Cardiac muscle cell (in vitro differentiated cells and primary cell): ENCODE measurements at regions not wholly inside any gene's neighbourhood (a gene's known extent, or its start where the extent isn't known, plus 50 kb on each side); places are given as distances from the start of the nearest gene placed in this dataset.

Experiments
- DNase-seq, 2 donors: peaks; one replicate each; pipeline versions ENCODE4 v3.0.0 to v3.0.0-alpha.2; 2010 to 2017; ENCODE audit warnings: low read depth in 1 of 2, low spot score in 1 of 2
- H3K27ac ChIP-seq: fragments of 200-600 bp; sonication (generic); 2 replicates; pipeline ENCODE4 v1.5.1; 2016
- H3K27me3 ChIP-seq: fragments of 200-600 bp; sonication (generic); 2 replicates; pipeline ENCODE4 v1.6.0; 2016; ENCODE audit warnings: control low read depth
- H3K36me3 ChIP-seq: fragments of 200-600 bp; sonication (generic); 2 replicates; pipeline ENCODE4 v1.5.1; 2016; ENCODE audit warnings: control low read depth
- H3K4me1 ChIP-seq: fragments of 200-600 bp; sonication (generic); 2 replicates; pipeline ENCODE4 v1.8.1; 2017; ENCODE audit warnings: low read depth, mild to moderate bottlenecking, mixed run types
- H3K4me3 ChIP-seq: fragments of 200-600 bp; sonication (generic); 2 replicates; pipeline ENCODE4 v1.5.1; 2016; ENCODE audit warnings: mild to moderate bottlenecking
- H3K9me3 ChIP-seq: fragments of 200-600 bp; sonication (generic); 2 replicates; pipeline ENCODE4 v1.5.1; 2017; ENCODE audit warnings: low read depth, mild to moderate bottlenecking, control low read depth
- CTCF ChIP-seq: IDR thresholded peaks from 2 replicates; pipeline ENCODE4 v1.5.1; 2012; ENCODE audit warnings: low read depth, mild to moderate bottlenecking, low read length

DNA sequence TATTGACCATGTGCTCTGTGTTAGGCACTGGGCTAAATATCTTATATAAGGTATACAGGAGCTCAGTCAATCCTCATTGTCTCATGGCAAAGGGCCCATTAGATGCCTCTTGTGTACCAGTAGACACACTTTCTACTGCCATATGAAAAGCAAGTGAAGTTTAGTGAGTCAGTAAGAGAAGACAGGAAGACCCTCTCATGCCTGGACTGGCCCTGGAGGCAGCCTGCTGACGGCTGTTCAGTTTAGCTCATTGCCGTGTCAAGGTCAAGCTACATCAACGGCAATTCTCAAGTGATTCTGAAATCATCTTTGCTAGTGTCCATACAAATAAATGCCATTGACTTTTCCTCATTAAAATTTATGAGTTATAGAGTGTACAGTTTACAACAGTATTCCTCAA is 237.9 kb downstream of the IRX1 start:
- no peaks in the 10 kb centered on the region for H3K9me3 ChIP-seq
- no peak for TF ChIP-seq CTCF
- H3K27me3 ChIP-seq, result no peaks in the 10 kb centered on the region
- no peak overlapping the region for H3K4me3 ChIP-seq
- H3K4me1 ChIP-seq, result no peaks in the 10 kb centered on the region
- DNase-seq, result no peak
- H3K36me3 ChIP-seq, result no peaks in the 10 kb centered on the region
- no peak overlapping the region for H3K27ac ChIP-seq

GRCh38 chr5:3835811-3836210 is 240.2 kb downstream of the IRX1 start:
- Histone ChIP-seq H3K4me1 (no peaks in the 10 kb centered on the region), H3K36me3 (no peaks in the 10 kb centered on the region), H3K4me3 (no peak overlapping the region), H3K9me3 (no peaks in the 10 kb centered on the region), H3K27ac (no peak overlapping the region), H3K27me3 (no peaks in the 10 kb centered on the region)
- no peak for TF ChIP-seq CTCF
- DNase-seq, result no peak

- no peaks in the 10 kb centered on the region for H3K36me3 ChIP-seq
These were observed 240.9 kb downstream of the IRX1 start for GRCh38 chr5:3836528-3836927.

DNA sequence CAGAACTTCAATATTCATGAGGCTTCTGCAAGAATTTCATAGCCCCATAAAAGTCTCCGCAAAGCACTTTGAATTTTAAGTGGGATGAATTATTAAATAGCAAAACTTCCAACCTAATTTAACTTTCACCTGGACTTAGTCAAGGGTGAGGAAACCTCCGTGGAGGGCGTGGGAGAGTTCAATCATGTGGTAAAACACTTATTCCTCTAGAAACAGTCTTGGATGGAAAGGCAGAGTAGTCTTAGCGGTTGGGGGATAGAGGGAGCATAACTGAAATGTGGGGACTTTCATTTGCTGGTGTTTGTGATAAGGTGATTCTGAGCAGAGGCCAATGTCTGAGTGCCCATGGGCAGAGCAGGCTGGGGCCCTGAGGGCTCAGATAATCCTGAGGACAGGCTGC is 241.9 kb downstream of the IRX1 start:
- Histone ChIP-seq H3K9me3 (no peaks in the 10 kb centered on the region), H3K36me3 (no peaks in the 10 kb centered on the region), H3K4me1 (no peaks in the 10 kb centered on the region), H3K4me3 (no peak overlapping the region), H3K27ac (no peak overlapping the region), H3K27me3 (no peaks in the 10 kb centered on the region)
- TF ChIP-seq CTCF, result no peak
- DNase-seq, result no peak

More at GRCh38 chr5:3836528-3836927, 240.9 kb downstream of the IRX1 start:
- no peaks in the 10 kb centered on the region for H3K9me3 ChIP-seq
- no peak for TF ChIP-seq CTCF
- H3K27me3 ChIP-seq, result no peaks in the 10 kb centered on the region
- no peak for DNase-seq
- no peak overlapping the region for H3K27ac ChIP-seq
- no peaks in the 10 kb centered on the region for H3K4me1 ChIP-seq
- no peak overlapping the region for H3K4me3 ChIP-seq

- DNase-seq, result no peak
- TF ChIP-seq CTCF, result no peak
- Histone ChIP-seq H3K4me3 (no peak overlapping the region), H3K4me1 (no peaks in the 10 kb centered on the region), H3K27me3 (no peaks in the 10 kb centered on the region), H3K36me3 (no peaks in the 10 kb centered on the region), H3K9me3 (no peaks in the 10 kb centered on the region), H3K27ac (no peak overlapping the region)
These were observed 243.5 kb downstream of the IRX1 start for GRCh38 chr5:3839151-3839550.

DNA sequence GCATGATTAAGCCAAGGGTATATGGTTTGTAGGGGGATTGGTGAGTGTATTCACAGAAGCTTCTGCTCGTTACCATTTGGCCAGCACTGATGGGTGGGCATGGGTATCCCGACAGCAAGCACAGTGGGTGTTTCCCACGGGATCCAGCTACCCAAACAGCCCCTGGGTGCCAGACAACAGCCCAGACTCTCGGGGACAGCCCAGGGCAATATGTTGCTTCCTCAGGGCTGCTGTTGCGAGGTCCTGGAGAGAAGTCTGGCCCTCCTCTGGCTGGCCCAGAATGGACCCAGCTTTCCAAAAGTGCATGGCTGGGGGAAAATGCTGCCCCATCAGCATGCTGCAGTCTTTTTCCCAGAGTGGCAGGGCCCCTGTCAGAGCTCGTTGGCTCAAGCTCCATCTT is 247.0 kb downstream of the IRX1 start:
- H3K4me1 ChIP-seq, result no peaks in the 10 kb centered on the region
- H3K27ac ChIP-seq, result no peak overlapping the region
- TF ChIP-seq CTCF, result no peak
- no peak overlapping the region for H3K4me3 ChIP-seq
- no peak for DNase-seq
- H3K9me3 ChIP-seq, result no peaks in the 10 kb centered on the region
- H3K27me3 ChIP-seq, result no peaks in the 10 kb centered on the region
- no peaks in the 10 kb centered on the region for H3K36me3 ChIP-seq
